HG03025 (cell line): ENCODE measurements at regions not wholly inside any gene's neighbourhood (a gene's known extent, or its start where the extent isn't known, plus 50 kb on each side); places are given as distances from the start of the nearest gene placed in this dataset.
"Not testable (repeated sequence)": the region's sequence is repeated elsewhere in the genome, so short reads cannot be mapped to it uniquely, and the experiment has no call there.

Source experiments
- ATAC-seq: cut with Tn5 transposase; IDR thresholded peaks from one replicate; pipeline ENCODE4 v1.9.1; 2021; ENCODE audit warnings: mild to moderate bottlenecking, moderate library complexity; ENCODE audit not compliant: unreplicated experiment, low FRiP score

- ATAC-seq: no peak
Measured at GRCh38 chr2:203585516-203585915, 50.4 kb upstream of the RAPH1 start.

- ATAC-seq: no peak
Measured at GRCh38 chr2:203586206-203586605, 51.1 kb upstream of the RAPH1 start.

GRCh38 chr2:203586696-203587095 is 51.6 kb upstream of the RAPH1 start:
- ATAC-seq: no peak

GRCh38 chr2:203590496-203590895 is 55.4 kb upstream of the RAPH1 start:
- ATAC-seq: no peak

- no peak for ATAC-seq
Measured at GRCh38 chr2:203591642-203592041, 56.5 kb upstream of the RAPH1 start.

GRCh38 chr2:203592470-203592869 is 57.4 kb upstream of the RAPH1 start:
- no peak for ATAC-seq

GRCh38 chr2:203594541-203594940 is 59.4 kb upstream of the RAPH1 start:
- ATAC-seq: no peak

- no peak for ATAC-seq
Measured at GRCh38 chr2:203596183-203596582, 61.1 kb upstream of the RAPH1 start.

- peak; percentile 52 for ATAC-seq
Measured at GRCh38 chr2:203599509-203599908, 64.4 kb upstream of the RAPH1 start.

- ATAC-seq: no peak
Measured at GRCh38 chr2:203600286-203600685, 65.2 kb upstream of the RAPH1 start.

- ATAC-seq: no peak
Measured at GRCh38 chr2:203603456-203604389, 68.6 kb upstream of the RAPH1 start.

GRCh38 chr2:203605302-203605701 is 70.2 kb upstream of the RAPH1 start:
- no peak for ATAC-seq

- no peak for ATAC-seq
Measured at GRCh38 chr2:203606051-203606450, 71.0 kb upstream of the RAPH1 start.

GRCh38 chr2:203610558-203610957 is 75.5 kb upstream of the RAPH1 start:
- no peak for ATAC-seq

GRCh38 chr2:203612246-203612645 is 77.1 kb upstream of the RAPH1 start:
- ATAC-seq: no peak

- ATAC-seq: no peak
Measured at GRCh38 chr2:203619267-203619878, 84.3 kb upstream of the RAPH1 start.

GRCh38 chr2:203621981-203622515 is 84.4 kb upstream of the CD28 start:
- ATAC-seq: no peak

GRCh38 chr2:203623096-203623495 is 83.3 kb upstream of the CD28 start:
- no peak for ATAC-seq

GRCh38 chr2:203623661-203624060 is 82.8 kb upstream of the CD28 start:
- no peak for ATAC-seq

GRCh38 chr2:203625701-203626100 is 80.7 kb upstream of the CD28 start:
- ATAC-seq: no peak

- ATAC-seq: not testable (repeated sequence)
Measured at GRCh38 chr2:203626247-203626646, 80.2 kb upstream of the CD28 start.
